ENCODE measurements at regions not wholly inside any gene's neighbourhood (a gene's known extent, or its start where the extent isn't known, plus 50 kb on each side); places are given as distances from the start of the nearest gene placed in this dataset.

GRCh38 chrX:68897118-68897945 lies 68.5 kb downstream of the EFNB1 start:
- no peak for DNase-seq (ENCODE audit: low read depth in 4 of 4, low spot score in 1 of 4)

DNA sequence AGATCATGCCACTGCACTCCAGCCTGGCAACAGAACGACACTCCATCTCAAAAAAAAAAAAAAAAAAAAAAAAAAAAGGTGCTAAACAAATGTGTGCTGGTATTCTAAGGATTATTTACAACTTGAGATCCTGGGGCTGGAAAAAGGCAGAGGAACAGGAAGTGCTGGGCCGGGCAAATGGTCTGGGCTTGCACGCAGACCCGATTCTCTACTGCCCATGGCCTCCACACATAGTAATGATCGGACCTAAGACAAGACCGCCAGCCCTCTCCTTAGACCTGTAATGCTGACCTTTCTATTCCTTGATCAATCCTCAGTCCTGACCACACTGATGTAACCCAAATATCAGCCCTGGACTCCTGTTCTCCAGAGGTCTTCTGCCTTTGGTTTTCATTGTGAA lies 67.8 kb downstream of the EFNB1 start:
- no peak for DNase-seq (ENCODE audit: low read depth in 4 of 4, low spot score in 1 of 4)

DNA sequence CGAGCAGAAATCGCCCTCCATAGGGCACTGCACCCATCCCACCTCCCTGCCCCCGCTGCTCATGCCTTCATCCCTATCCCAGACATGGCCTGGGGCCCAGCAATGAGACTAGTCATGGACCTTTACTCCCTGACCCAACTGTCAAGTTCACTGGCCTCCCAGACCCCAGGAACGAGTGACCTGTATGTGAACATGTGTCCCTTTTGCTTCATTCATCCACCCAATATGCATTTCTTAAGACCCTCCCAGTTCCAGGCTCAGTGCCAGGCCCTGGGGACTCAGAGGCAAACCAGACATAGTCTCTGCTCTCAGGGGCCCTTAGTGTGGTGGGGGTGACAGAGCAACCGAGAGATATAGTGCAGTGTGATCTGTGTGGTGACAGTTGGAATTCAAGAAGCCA lies 67.0 kb downstream of the EFNB1 start:
- DNase-seq (ENCODE audit: low read depth in 4 of 4, low spot score in 1 of 4): no peak

- DNase-seq (ENCODE audit: low read depth in 4 of 4, low spot score in 1 of 4): no peak
Observed at GRCh38 chrX:68895341-68895755, 66.5 kb downstream of the EFNB1 start.

DNA sequence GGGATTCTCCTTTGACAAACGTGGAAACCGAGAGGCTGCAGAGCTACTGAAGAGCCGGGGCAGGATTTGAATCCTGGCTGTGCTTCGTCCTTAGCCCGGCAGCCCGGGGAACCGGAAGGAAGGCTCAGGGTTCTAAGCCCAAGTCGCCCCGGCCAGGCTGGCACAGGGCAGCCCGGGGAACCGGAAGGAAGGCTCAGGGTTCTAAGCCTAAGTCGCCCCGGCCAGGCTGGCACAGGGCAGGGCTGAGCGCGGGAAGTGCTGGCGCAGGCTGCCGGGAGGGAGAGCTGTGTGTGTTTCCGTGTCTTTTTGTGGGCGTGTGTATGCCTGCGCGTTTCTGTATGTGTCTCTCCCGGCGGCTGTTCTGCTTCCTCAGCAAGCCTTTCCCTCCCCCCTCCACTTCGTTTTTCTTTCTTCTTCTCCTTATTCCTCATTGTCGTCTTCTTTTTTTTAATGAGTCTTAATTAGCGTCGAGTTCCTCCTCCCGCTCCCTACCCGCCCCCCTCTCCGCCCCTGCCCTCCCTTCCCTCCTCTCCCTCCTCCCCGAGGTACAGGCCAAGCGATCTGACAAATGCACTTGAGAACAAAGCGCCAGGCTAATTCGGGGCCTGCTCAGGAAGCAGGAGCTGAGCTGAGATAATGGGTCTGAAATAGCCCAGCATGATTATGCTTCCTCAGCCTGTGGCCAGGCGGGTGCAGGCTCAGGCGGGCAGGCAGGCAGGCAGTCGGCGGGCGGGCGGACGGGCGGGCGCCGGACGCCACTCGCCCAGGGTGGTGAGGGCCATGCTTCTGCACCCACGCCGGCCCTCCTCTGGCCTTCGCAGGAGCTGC lies 65.9 kb downstream of the EFNB1 start:
- no peak for DNase-seq (ENCODE audit: low read depth in 4 of 4, low spot score in 1 of 4)

GRCh38 chrX:68894142-68894512 lies 65.3 kb downstream of the EFNB1 start:
- DNase-seq (ENCODE audit: low read depth in 4 of 4, low spot score in 1 of 4): no peak

GRCh38 chrX:68892651-68893050 lies 63.8 kb downstream of the EFNB1 start:
- no peak for DNase-seq (ENCODE audit: low read depth in 4 of 4, low spot score in 1 of 4)

- DNase-seq (ENCODE audit: low read depth in 4 of 4, low spot score in 1 of 4): no peak
Observed at GRCh38 chrX:68892134-68892533, 63.3 kb downstream of the EFNB1 start.

Measured in stimulated activated CD4-positive, alpha-beta T cell treated with anti-CD3 and anti-CD28 coated beads, Interleukin-1b, Interleukin-23, amount 100 ng/mL, for 24 hours (primary cell).